MCF 10A (cell line): ENCODE measurements at regions not wholly inside any gene's neighbourhood (a gene's known extent, or its start where the extent isn't known, plus 50 kb on each side); places are given as distances from the start of the nearest gene placed in this dataset.
A peak's percentile ranks its signal among the peaks of the same experiment; 100 is the strongest.

Experiments
- BruUV-seq: library from RNA; stranded (reverse); fragments of 400-500 nt; replicated peaks from 2 replicates; lab custom pipeline; 2021; lab: Mats Ljungman, UMichigan
- CTCF ChIA-PET: fragments of 300-600 bp; sonication (Branson Sonifier 250); formaldehyde crosslinking; extraction: SDS; loops from one replicate; lab custom pipeline; 2021; ENCODE audit warnings: antibody characterized with exemption, inconsistent platforms; lab: Yijun Ruan, JAX
- POLR2A ChIA-PET: fragments of 300-600, 350-650 bp; sonication (Branson Sonifier 250); formaldehyde crosslinking; extraction: SDS; loops from one replicate; lab custom pipeline; 2020; ENCODE audit warnings: antibody characterized with exemption, inconsistent platforms; lab: Yijun Ruan, JAX
- DNase-seq: peaks from one replicate; pipeline ENCODE4 v3.0.0-alpha.2; 2018; ENCODE audit not compliant: unreplicated experiment
- H3K27ac Mint-ChIP-seq: one replicate; pipeline ENCODE4 v1.8.0; 2022; ENCODE audit warnings: mild to moderate bottlenecking, low read depth, mixed read lengths; ENCODE audit not compliant: unreplicated experiment
- H3K27me3 Mint-ChIP-seq: one replicate; pipeline ENCODE4 v1.8.0; 2022; ENCODE audit warnings: mixed read lengths; ENCODE audit not compliant: insufficient read depth, unreplicated experiment
- H3K36me3 Mint-ChIP-seq: one replicate; pipeline ENCODE4 v1.8.0; 2022; ENCODE audit warnings: mild to moderate bottlenecking, moderate library complexity, mixed read lengths; ENCODE audit not compliant: insufficient read depth, unreplicated experiment
- H3K4me1 Mint-ChIP-seq: one replicate; pipeline ENCODE4 v1.8.0; 2022; ENCODE audit warnings: mixed read lengths; ENCODE audit not compliant: insufficient read depth, unreplicated experiment
- H3K4me3 Mint-ChIP-seq: one replicate; pipeline ENCODE4 v1.8.0; 2022; ENCODE audit warnings: mild to moderate bottlenecking, moderate library complexity, mixed read lengths; ENCODE audit not compliant: unreplicated experiment
- H3K9me3 Mint-ChIP-seq: one replicate; pipeline ENCODE4 v1.8.0; 2022; ENCODE audit warnings: mixed read lengths; ENCODE audit not compliant: unreplicated experiment
- CTCF ChIP-seq: fragments of 200-600 bp; IDR thresholded peaks from one replicate; pipeline ENCODE4 v1.8.0; 2022; ENCODE audit warnings: antibody characterized with exemption, mild to moderate bottlenecking; ENCODE audit not compliant: unreplicated experiment
- intact Hi-C: fragments of 100-400 bp; cut with micrococcal nuclease; formaldehyde crosslinking; loops from 2 replicates; pipeline ENCODE4 v1.14.1; 2022

DNA sequence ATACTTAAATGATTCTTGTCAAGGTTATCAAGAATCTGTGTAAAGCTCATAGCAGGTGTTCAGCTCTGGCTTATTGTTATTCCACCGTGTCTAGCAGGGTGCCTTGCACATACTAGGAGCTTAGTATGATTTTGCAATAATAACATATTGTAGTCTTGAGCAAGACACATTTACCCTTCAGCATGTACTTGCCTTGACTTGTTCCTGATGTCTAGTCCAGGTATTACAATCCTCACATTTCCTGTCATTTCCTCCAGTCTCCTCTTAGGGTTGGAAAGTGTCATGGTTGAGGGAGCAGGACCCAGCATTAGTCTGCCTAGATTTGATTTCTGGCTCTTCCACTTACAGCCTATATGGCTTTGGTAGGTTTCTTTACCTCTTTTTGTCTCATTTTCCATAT lies 246.1 kb downstream of the RAD51AP2 start:
- no TSS peak for BruUV-seq
- TF ChIP-seq CTCF: no peak
- intact Hi-C loops: no loop called here
- Mint-ChIP-seq H3K36me3 (no peaks in the 10 kb centered on the region), H3K9me3 (no peaks in the 10 kb centered on the region), H3K27ac (peak overlapping the region; percentile 80), H3K27me3 (peaks cover 8% of the 10 kb centered on the region), H3K4me1 (peaks cover 11% of the 10 kb centered on the region), H3K4me3 (no peak overlapping the region)
- ChIA-PET CTCF (interaction anchor here (0.6 to 1.8 kb wide), 5 partner anchors 38 to 912 kb away, joined by 3 to 4 read pairs (median 3); no protein-coding TSS in a partner anchor), POLR2A (interaction anchor here (0.6 to 1.8 kb wide), 3 partner anchors 27 to 31 kb away, joined by 3 to 5 read pairs (median 3); no protein-coding TSS in a partner anchor)
- DNase-seq: peak; percentile 78

DNA sequence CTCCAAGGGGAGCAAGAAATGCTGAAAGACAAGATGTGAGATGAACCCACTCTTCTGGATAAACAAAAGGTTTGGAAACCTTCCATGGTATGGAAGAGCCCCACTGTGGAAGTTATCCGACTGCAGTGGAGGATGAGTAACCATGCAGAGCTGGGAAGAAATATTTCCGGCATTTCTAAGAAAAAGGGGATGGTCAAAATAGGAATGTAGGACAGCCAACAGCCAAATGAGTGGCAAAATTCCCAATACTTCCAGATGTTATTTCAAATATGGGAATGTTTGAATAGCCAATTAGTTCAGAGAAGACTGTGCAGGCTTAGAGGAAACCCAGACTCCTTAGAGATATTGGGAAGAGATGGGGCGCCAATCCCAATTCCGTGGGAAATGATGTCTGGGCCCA lies 246.8 kb downstream of the RAD51AP2 start:
- Mint-ChIP-seq H3K27me3 (peaks cover 15% of the 10 kb centered on the region), H3K4me3 (no peak overlapping the region), H3K4me1 (peaks cover 11% of the 10 kb centered on the region), H3K9me3 (no peaks in the 10 kb centered on the region), H3K27ac (no peak overlapping the region), H3K36me3 (no peaks in the 10 kb centered on the region)
- POLR2A ChIA-PET: interaction anchor here (0.6 to 1.8 kb wide), 2 partner anchors 27 to 29 kb away, joined by 3 to 5 read pairs; no protein-coding TSS in a partner anchor
- no peak for DNase-seq
- no TSS peak for BruUV-seq
- no peak for TF ChIP-seq CTCF
- intact Hi-C loops: no loop called here
- CTCF ChIA-PET: interaction anchor here (1.2 to 2.1 kb wide), 2 partner anchors 38 to 108 kb away, joined by 3 to 8 read pairs; no protein-coding TSS in a partner anchor

GRCh38 chr2:17270894-17271293 lies 247.3 kb downstream of the RAD51AP2 start:
- POLR2A ChIA-PET: no interaction called here
- H3K27me3 Mint-ChIP-seq: peaks cover 15% of the 10 kb centered on the region
- H3K4me3 Mint-ChIP-seq: no peak overlapping the region
- no TSS peak for BruUV-seq
- CTCF ChIA-PET: interaction anchor here (0.7 to 2.1 kb wide), 3 partner anchors 39 to 498 kb away, joined by 3 to 8 read pairs (median 4); no protein-coding TSS in a partner anchor
- H3K9me3 Mint-ChIP-seq: no peaks in the 10 kb centered on the region
- TF ChIP-seq CTCF: no peak
- H3K4me1 Mint-ChIP-seq: peaks cover 11% of the 10 kb centered on the region
- no peak overlapping the region for H3K27ac Mint-ChIP-seq
- H3K36me3 Mint-ChIP-seq: no peaks in the 10 kb centered on the region
- intact Hi-C loops: no loop called here
- DNase-seq: no peak

GRCh38 chr2:17263570-17263968 lies 254.7 kb downstream of the RAD51AP2 start:
- H3K36me3 Mint-ChIP-seq: no peaks in the 10 kb centered on the region
- H3K9me3 Mint-ChIP-seq: no peaks in the 10 kb centered on the region
- intact Hi-C loops: no loop called here
- peaks cover 15% of the 10 kb centered on the region for H3K27me3 Mint-ChIP-seq
- DNase-seq: no peak
- no peaks in the 10 kb centered on the region for H3K4me1 Mint-ChIP-seq
- BruUV-seq: no TSS peak
- H3K4me3 Mint-ChIP-seq: no peak overlapping the region
- TF ChIP-seq CTCF: no peak
- CTCF ChIA-PET: no interaction called here
- H3K27ac Mint-ChIP-seq: no peak overlapping the region
- POLR2A ChIA-PET: no interaction called here
